ENCODE measurements at regions not wholly inside any gene's neighbourhood (a gene's known extent, or its start where the extent isn't known, plus 50 kb on each side); places are given as distances from the start of the nearest gene placed in this dataset.

DNA sequence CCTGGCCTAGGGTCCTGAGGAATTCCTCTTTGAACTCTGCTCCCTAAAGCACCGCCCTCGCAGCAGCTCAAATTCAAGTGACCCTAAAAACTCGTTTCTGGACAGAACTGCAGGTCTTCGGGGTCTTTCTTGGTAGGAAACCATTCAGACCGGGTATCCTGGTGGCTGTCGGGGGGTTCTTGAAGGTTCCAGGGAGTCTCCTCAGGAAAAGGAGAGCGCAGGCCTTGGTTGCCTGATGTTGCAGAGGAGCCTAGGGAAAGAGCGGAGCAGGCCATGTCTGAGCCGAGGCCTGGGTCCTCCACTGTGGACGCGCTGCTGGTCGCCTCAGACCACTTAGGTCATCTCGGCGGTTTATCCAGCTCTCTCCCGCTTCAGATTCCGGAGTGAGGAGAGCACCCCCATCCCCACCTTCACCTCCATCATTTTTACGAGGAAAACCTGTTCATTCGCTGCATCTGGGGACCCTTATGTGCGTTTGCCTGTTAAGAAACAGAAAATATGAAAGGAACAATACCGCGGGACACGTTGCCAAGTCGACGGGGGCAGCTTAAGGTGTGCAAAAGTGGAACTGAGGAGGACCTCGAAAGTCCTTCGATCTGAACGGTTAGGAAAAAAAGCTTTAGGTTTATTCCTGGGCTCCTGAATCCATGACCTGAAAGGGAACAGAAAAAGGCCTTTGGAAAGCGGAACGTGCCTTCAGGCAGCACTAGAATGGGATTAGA is 299.4 kb downstream of the PARP8 start:
- Mint-ChIP-seq H3K4me3 (peak overlapping the region in 7 of 8 donors; percentile 46 to 90 (median 68)), H3K27ac (peak overlapping the region in 1 of 7 donors; percentile 84), H3K9me3 (peaks cover 0 to 18% (median 6%) of the 10 kb centered on the region in 8 donors), H3K27me3 (peaks cover 55 to 66% of the 10 kb centered on the region in 2 donors), H3K4me1 (peaks cover 41 to 68% (median 54%) of the 10 kb centered on the region in 4 donors), H3K36me3 (no peaks in the 10 kb centered on the region)
- intact Hi-C loops (cut with micrococcal nuclease), result loop anchor here (10.0 kb wide), 2 partner anchors 1509 to 1949 kb away; no protein-coding TSS in a partner anchor
- ChIA-PET CTCF (ENCODE audit: partially characterized antibody) (interaction anchor here (0.7 to 1.5 kb wide), 3 partner anchors 223 to 1691 kb away, joined by 3 to 4 read pairs (median 3); no protein-coding TSS in a partner anchor), POLR2A (ENCODE audit: partially characterized antibody) (no interaction called here)
- no peak overlapping the region for H3K27ac ChIP-seq (ENCODE audit: low read depth, low read length)
- no peak overlapping the region for H3K4me3 ChIP-seq (ENCODE audit: low read length in 2 of 2)
- peaks cover 64% of the 10 kb centered on the region for H3K27me3 ChIP-seq (ENCODE audit: insufficient read depth, low read length)
- no peaks in the 10 kb centered on the region for H3K9me3 ChIP-seq (ENCODE audit: control insufficient read depth in 1 of 2, low read length in 2 of 2)
- no peak for DNase-seq
- H3K4me1 ChIP-seq (ENCODE audit: insufficient read depth, low read length), result peaks cover 66% of the 10 kb centered on the region
- H3K36me3 ChIP-seq (ENCODE audit: insufficient read depth, low read length), result no peaks in the 10 kb centered on the region

DNA sequence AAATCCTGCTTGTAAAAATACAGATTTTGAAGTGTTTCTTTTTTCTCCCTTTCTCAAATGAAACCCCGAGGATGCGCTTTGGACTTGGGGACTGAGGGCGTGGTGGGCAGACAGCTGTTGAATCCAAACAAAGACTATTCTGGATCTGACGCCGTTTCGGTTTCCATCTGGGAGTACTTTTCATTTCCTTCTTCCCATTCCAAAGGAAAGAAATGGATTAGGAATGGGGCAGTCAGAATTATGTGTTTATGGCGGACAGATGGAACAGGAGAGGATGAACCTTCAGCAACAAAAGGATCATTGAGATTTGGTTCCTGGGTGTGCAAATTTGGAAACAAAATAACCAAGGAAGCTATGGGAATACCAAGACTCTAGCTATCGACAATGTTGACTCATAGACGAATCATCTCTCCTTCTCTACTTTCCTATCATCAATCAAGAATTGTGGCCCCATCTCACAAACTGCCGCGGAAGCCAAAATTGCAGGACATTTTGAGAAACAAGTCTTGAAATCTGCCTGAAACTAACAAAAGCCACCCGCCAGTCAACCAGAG is 300.6 kb downstream of the PARP8 start:
- H3K4me1 Mint-ChIP-seq, result peaks cover 41 to 68% (median 54%) of the 10 kb centered on the region in 4 donors
- peaks cover 59 to 71% of the 10 kb centered on the region in 2 donors for H3K27me3 Mint-ChIP-seq
- POLR2A ChIA-PET (ENCODE audit: partially characterized antibody), result no interaction called here
- peak overlapping the region in 3 of 7 donors; percentile 24 to 52 (median 52) for H3K27ac Mint-ChIP-seq
- no peaks in the 10 kb centered on the region for H3K36me3 Mint-ChIP-seq
- peak overlapping the region; percentile 61 to 90 (median 81) for H3K4me3 Mint-ChIP-seq
- Histone ChIP-seq H3K9me3 (ENCODE audit: control insufficient read depth in 1 of 2, low read length in 2 of 2) (no peaks in the 10 kb centered on the region), H3K36me3 (ENCODE audit: insufficient read depth, low read length) (no peaks in the 10 kb centered on the region), H3K27ac (ENCODE audit: low read depth, low read length) (no peak overlapping the region), H3K4me3 (ENCODE audit: low read length in 2 of 2) (peak overlapping the region in 1 of 2 donors; percentile 30), H3K4me1 (ENCODE audit: insufficient read depth, low read length) (peaks cover 66% of the 10 kb centered on the region), H3K27me3 (ENCODE audit: insufficient read depth, low read length) (peaks cover 64% of the 10 kb centered on the region)
- CTCF ChIA-PET (ENCODE audit: partially characterized antibody), result interaction anchor here (1.2 to 2.0 kb wide), 3 partner anchors 8 to 1690 kb away, joined by 3 to 8 read pairs (median 4); no protein-coding TSS in a partner anchor
- DNase-seq, result no peak
- peaks cover 0 to 18% (median 6%) of the 10 kb centered on the region in 8 donors for H3K9me3 Mint-ChIP-seq
- intact Hi-C loops (cut with micrococcal nuclease), result loop anchor here (10.0 kb wide), 2 partner anchors 1508 to 1948 kb away; no protein-coding TSS in a partner anchor

DNA sequence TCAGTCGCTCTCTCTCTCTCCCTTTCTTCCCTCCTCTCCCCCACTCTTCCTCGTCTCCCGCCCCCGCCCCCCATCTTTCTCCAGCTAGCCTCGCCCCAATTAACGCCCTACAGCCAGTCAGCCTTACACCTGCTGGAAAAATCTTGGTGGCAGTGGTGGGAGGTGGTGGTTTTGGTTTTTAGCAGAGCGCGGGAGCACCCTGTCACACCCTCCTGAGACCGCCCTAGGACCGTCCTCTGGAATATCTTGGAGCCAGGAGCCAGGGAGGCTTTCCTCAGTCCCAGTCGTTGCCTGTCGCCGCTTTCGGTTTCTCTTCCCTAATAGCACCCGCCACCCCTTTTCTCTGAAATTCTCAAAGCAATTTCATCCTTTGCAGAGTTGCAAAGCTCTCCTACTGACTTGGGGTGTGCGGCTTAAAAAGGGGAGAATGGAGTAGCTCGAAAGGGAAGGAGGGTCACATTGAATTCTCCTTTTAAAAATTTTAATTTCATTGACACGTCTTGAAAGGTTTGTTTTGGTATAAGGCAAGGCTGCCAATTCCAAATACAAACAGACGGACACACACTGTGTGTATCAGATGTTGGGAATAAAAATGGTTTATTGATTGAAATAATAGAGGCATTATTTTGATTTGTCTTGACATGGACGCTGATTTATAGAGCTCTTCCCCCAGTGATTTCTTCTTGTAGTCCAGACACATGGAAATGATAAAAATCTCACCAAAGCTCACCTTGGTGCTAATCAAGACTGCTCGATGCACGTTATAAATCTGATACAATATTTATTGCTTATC is 301.3 kb downstream of the PARP8 start:
- Mint-ChIP-seq H3K4me3 (peak overlapping the region; percentile 61 to 90 (median 81)), H3K27me3 (peaks cover 59 to 71% of the 10 kb centered on the region in 2 donors), H3K27ac (peak overlapping the region in 3 of 7 donors; percentile 24 to 52 (median 52)), H3K36me3 (no peaks in the 10 kb centered on the region), H3K4me1 (peaks cover 41 to 67% (median 53%) of the 10 kb centered on the region in 4 donors), H3K9me3 (peaks cover 0 to 18% (median 6%) of the 10 kb centered on the region in 8 donors)
- intact Hi-C loops (cut with micrococcal nuclease), result loop anchor here (10.0 kb wide), 2 partner anchors 1507 to 1947 kb away; no protein-coding TSS in a partner anchor
- Histone ChIP-seq H3K27me3 (ENCODE audit: insufficient read depth, low read length) (peaks cover 64% of the 10 kb centered on the region), H3K27ac (ENCODE audit: low read depth, low read length) (no peak overlapping the region), H3K9me3 (ENCODE audit: control insufficient read depth in 1 of 2, low read length in 2 of 2) (no peaks in the 10 kb centered on the region), H3K4me3 (ENCODE audit: low read length in 2 of 2) (peak overlapping the region in 1 of 2 donors; percentile 30), H3K36me3 (ENCODE audit: insufficient read depth, low read length) (no peaks in the 10 kb centered on the region), H3K4me1 (ENCODE audit: insufficient read depth, low read length) (peaks cover 64% of the 10 kb centered on the region)
- ChIA-PET POLR2A (ENCODE audit: partially characterized antibody) (no interaction called here), CTCF (ENCODE audit: partially characterized antibody) (interaction anchor here (1.9 to 2.0 kb wide), 2 partner anchors 9 to 11 kb away, joined by 4 to 8 read pairs; no protein-coding TSS in a partner anchor)
- DNase-seq, result no peak

DNA sequence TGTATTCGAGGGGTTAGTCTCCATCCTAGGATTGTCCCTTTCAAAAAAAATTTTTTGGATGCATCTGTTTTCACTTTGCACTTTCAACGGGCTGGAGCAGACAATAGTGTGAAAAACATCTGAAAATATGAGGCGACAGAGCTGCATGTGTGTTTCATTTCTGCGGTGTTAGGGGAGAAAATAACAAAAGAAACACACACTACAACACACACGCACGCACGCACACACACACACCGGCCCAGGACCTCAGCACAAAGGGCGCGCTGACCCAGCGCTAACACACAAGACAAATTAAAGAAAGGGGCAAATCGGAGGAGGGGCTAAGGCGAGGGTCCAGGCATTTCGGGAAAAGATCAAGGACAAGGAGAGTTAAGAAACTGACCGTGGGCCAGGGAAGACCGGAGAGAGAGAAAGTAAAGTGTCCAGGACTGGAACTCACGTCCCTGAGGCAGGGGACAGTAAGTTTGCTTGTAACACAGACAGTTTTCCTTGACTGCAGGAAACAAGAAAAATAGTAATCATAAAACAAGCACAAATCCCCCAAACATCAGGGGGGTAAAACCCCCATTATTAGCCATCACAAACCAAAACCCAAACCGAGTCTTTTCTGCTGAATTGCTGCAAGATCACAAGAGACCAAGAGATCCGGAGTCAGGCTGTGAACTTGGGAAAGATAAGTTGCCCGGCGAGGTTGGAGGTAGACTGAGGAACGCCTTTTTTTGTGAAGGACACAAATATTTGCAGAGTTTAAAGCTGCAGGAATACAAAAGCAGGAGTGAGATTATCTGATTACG is 302.1 kb downstream of the PARP8 start:
- H3K4me3 ChIP-seq (ENCODE audit: low read length in 2 of 2), result no peak overlapping the region
- no peaks in the 10 kb centered on the region for H3K36me3 ChIP-seq (ENCODE audit: insufficient read depth, low read length)
- no peak overlapping the region for H3K27ac ChIP-seq (ENCODE audit: low read depth, low read length)
- POLR2A ChIA-PET (ENCODE audit: partially characterized antibody), result no interaction called here
- peaks cover 58% of the 10 kb centered on the region for H3K27me3 ChIP-seq (ENCODE audit: insufficient read depth, low read length)
- intact Hi-C loops (cut with micrococcal nuclease), result loop anchor here (10.0 kb wide), 2 partner anchors 1506 to 1946 kb away; no protein-coding TSS in a partner anchor
- Mint-ChIP-seq H3K27ac (peak overlapping the region in 2 of 7 donors; percentile 60 to 78), H3K36me3 (no peaks in the 10 kb centered on the region), H3K4me1 (peaks cover 37 to 60% (median 47%) of the 10 kb centered on the region in 4 donors), H3K27me3 (peaks cover 56 to 63% of the 10 kb centered on the region in 2 donors), H3K4me3 (peak overlapping the region; percentile 55 to 90 (median 80)), H3K9me3 (peaks cover 0 to 18% (median 6%) of the 10 kb centered on the region in 8 donors)
- CTCF ChIA-PET (ENCODE audit: partially characterized antibody), result interaction anchor here (0.8 to 2.0 kb wide), 3 partner anchors 10 to 12 kb away, joined by 3 to 8 read pairs (median 4); no protein-coding TSS in a partner anchor
- no peak for DNase-seq
- peaks cover 56% of the 10 kb centered on the region for H3K4me1 ChIP-seq (ENCODE audit: insufficient read depth, low read length)
- H3K9me3 ChIP-seq (ENCODE audit: control insufficient read depth in 1 of 2, low read length in 2 of 2), result no peaks in the 10 kb centered on the region

DNA sequence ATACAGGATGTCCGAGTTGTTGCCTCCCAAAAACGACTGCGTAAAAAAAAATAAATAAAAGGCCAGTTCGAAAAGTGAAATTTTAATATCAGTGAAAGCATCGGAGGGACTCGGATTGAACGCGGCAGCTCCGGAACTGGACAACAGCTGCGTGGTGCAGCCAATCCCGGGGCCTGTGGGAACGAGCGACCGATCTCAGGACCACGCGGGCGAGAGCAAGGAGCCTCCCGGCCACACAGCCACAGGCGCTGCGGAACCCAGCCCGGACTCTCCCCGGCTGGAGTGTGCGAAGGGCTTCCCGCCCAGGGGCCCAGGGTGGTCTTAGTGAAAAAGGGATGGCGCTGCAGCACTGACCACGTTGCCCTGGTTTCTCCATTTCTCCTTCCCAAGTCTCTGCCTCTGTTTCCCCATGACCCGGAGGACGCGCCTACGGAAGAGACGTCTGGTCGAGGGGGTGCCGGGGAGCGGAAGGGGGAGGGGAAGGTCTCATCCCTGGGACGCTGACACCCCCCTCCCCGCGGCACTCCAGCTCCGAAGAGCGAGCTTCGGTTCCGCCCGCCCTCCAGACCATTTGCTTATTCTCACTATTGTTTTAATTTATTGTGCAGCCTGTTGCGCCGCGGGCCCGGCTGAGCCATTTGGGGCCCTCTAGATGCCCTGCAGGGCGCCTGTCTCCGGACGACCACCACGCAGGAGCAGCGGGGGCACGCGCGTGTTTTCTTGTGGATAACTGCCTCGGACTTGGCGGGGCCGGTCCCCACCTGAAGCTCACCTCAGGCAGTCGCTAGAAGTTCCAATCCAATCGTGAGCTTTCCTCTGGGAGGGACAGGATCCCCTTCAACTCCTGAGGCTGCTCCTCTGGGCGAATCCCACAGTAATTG is 303.0 kb downstream of the PARP8 start:
- peak overlapping the region in 2 of 7 donors; percentile 20 to 78 for H3K27ac Mint-ChIP-seq
- H3K27me3 Mint-ChIP-seq, result peaks cover 53 to 60% of the 10 kb centered on the region in 2 donors
- Histone ChIP-seq H3K27ac (ENCODE audit: low read depth, low read length) (no peak overlapping the region), H3K27me3 (ENCODE audit: insufficient read depth, low read length) (peaks cover 51% of the 10 kb centered on the region), H3K36me3 (ENCODE audit: insufficient read depth, low read length) (no peaks in the 10 kb centered on the region), H3K9me3 (ENCODE audit: control insufficient read depth in 1 of 2, low read length in 2 of 2) (no peaks in the 10 kb centered on the region), H3K4me3 (ENCODE audit: low read length in 2 of 2) (no peak overlapping the region), H3K4me1 (ENCODE audit: insufficient read depth, low read length) (peaks cover 48% of the 10 kb centered on the region)
- CTCF ChIA-PET (ENCODE audit: partially characterized antibody), result interaction anchor here (0.8 kb wide), 1 partner anchor 13 kb away, joined by 3 read pairs; no protein-coding TSS in a partner anchor
- H3K36me3 Mint-ChIP-seq, result no peaks in the 10 kb centered on the region
- intact Hi-C loops (cut with micrococcal nuclease), result loop anchor here (10.0 kb wide), 2 partner anchors 1505 to 1945 kb away; no protein-coding TSS in a partner anchor
- no peak for DNase-seq
- H3K9me3 Mint-ChIP-seq, result peaks cover 0 to 18% (median 6%) of the 10 kb centered on the region in 8 donors
- H3K4me3 Mint-ChIP-seq, result peak overlapping the region; percentile 12 to 90 (median 76)
- POLR2A ChIA-PET (ENCODE audit: partially characterized antibody), result no interaction called here
- H3K4me1 Mint-ChIP-seq, result peaks cover 33 to 52% (median 40%) of the 10 kb centered on the region in 4 donors

DNA sequence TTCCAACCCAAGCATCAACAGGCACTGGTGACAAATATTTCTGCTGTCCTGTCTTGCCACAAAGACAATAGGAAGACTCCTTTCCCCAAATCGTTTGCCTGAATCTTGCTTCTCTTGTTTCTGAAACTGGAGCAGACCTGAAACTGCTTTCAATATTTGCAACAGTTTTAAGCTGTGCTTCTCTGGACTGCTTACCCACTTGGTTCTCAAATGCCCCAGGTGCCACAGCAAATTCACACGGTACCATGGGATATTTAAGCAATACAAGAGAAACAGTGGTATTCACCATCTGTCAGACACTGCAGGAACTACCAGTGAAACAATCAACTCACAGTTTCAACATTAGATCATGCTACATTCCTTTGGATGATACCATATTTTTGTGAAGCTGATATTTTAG is 309.4 kb downstream of the PARP8 start:
- H3K4me1 Mint-ChIP-seq, result no peaks in the 10 kb centered on the region
- H3K4me3 ChIP-seq (ENCODE audit: low read length in 2 of 2), result no peak overlapping the region
- ChIA-PET CTCF (ENCODE audit: partially characterized antibody) (interaction anchor here (1.1 kb wide), 1 partner anchor 12 kb away, joined by 3 read pairs; no protein-coding TSS in a partner anchor), POLR2A (ENCODE audit: partially characterized antibody) (no interaction called here)
- H3K9me3 Mint-ChIP-seq, result no peaks in the 10 kb centered on the region
- intact Hi-C loops (cut with micrococcal nuclease), result no loop called here
- no peaks in the 10 kb centered on the region for H3K36me3 ChIP-seq (ENCODE audit: insufficient read depth, low read length)
- no peaks in the 10 kb centered on the region for H3K36me3 Mint-ChIP-seq
- H3K9me3 ChIP-seq (ENCODE audit: control insufficient read depth in 1 of 2, low read length in 2 of 2), result no peaks in the 10 kb centered on the region
- no peak for DNase-seq
- H3K4me3 Mint-ChIP-seq, result no peak overlapping the region
- no peaks in the 10 kb centered on the region for H3K4me1 ChIP-seq (ENCODE audit: insufficient read depth, low read length)
- peaks cover 26% of the 10 kb centered on the region in 2 donors for H3K27me3 Mint-ChIP-seq
- H3K27ac Mint-ChIP-seq, result no peak overlapping the region
- H3K27ac ChIP-seq (ENCODE audit: low read depth, low read length), result no peak overlapping the region
- no peaks in the 10 kb centered on the region for H3K27me3 ChIP-seq (ENCODE audit: insufficient read depth, low read length)

Measured in CD4-positive, alpha-beta memory T cell (primary cell).